Gastroesophageal sphincter (tissue), 3 donors: ENCODE measurements at regions not wholly inside any gene's neighbourhood (a gene's known extent, or its start where the extent isn't known, plus 50 kb on each side); places are given as distances from the start of the nearest gene placed in this dataset.

Source experiments
- EP300 ChIP-seq: sonication (generic); formaldehyde crosslinking; IDR thresholded peaks from one replicate; pipeline ENCODE4 v1.6.1; 2017; ENCODE audit warnings: antibody characterized with exemption, mild to moderate bottlenecking
- POLR2A ChIP-seq, 2 donors: fragments of 450-650 bp; IDR thresholded peaks; one replicate each; pipeline ENCODE4 v1.6.1; 2017; ENCODE audit warnings: antibody characterized with exemption in 2 of 2, mild to moderate bottlenecking in 2 of 2, moderate library complexity in 1 of 2
- POLR2AphosphoS5 ChIP-seq: sonication (generic); formaldehyde crosslinking; IDR thresholded peaks from one replicate; pipeline ENCODE4 v1.6.1; 2017; ENCODE audit warnings: antibody characterized with exemption
- TF ChIP-seq, protein P1 (sequence below), 4 experiments: fragments of 200-600 bp in 2 of 4; fragments of 450-650 bp in 2 of 4; sonication (generic) in 1 of 4; IDR thresholded peaks; one replicate each; pipeline ENCODE4 v1.5.1; 2017 to 2019; ENCODE audit warnings: antibody characterized with exemption in 4 of 4, mild to moderate bottlenecking in 2 of 4, moderate library complexity in 2 of 4

- TF ChIP-seq POLR2A (IDR thresholded peaks at IDR 0.05) = no peak
- TF ChIP-seq, protein P1, sequence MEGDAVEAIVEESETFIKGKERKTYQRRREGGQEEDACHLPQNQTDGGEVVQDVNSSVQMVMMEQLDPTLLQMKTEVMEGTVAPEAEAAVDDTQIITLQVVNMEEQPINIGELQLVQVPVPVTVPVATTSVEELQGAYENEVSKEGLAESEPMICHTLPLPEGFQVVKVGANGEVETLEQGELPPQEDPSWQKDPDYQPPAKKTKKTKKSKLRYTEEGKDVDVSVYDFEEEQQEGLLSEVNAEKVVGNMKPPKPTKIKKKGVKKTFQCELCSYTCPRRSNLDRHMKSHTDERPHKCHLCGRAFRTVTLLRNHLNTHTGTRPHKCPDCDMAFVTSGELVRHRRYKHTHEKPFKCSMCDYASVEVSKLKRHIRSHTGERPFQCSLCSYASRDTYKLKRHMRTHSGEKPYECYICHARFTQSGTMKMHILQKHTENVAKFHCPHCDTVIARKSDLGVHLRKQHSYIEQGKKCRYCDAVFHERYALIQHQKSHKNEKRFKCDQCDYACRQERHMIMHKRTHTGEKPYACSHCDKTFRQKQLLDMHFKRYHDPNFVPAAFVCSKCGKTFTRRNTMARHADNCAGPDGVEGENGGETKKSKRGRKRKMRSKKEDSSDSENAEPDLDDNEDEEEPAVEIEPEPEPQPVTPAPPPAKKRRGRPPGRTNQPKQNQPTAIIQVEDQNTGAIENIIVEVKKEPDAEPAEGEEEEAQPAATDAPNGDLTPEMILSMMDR (IDR thresholded peaks at IDR 0.05) = no peak
- no peak for TF ChIP-seq POLR2AphosphoS5
- TF ChIP-seq EP300 = no peak
Observed at GRCh38 chr11:128316541-128317227, 270.7 kb downstream of the ETS1 start.
